Small intestine (tissue), 7 donors: ENCODE measurements at regions not wholly inside any gene's neighbourhood (a gene's known extent, or its start where the extent isn't known, plus 50 kb on each side); places are given as distances from the start of the nearest gene placed in this dataset.
"Not testable (repeated sequence)": the region's sequence is repeated elsewhere in the genome, so short reads cannot be mapped to it uniquely, and the experiment has no call there.

Experiments used
- DNase-seq, 2 donors: peaks; one replicate each; pipeline versions ENCODE4 v3.0.0 to v3.0.0-alpha.2; 2013
- FAIRE-seq: peaks from 2 replicates; lab custom pipeline; 2012; peaks lifted over from hg19 to GRCh38; lab: Jason Lieb, UNC
- H3K27ac ChIP-seq, 3 donors: one replicate each; pipeline ENCODE4 v1.5.1; 2013; ENCODE audit warnings: low read length in 2 of 3, mild to moderate bottlenecking in 2 of 3, control low read depth in 1 of 3, inconsistent platforms in 1 of 3, low read depth in 1 of 3, moderate library complexity in 1 of 3
- H3K27me3 ChIP-seq, 3 donors: one replicate each; pipeline ENCODE4 v1.6.1; 2013; ENCODE audit warnings: low read length in 3 of 3, inconsistent platforms in 1 of 3; ENCODE audit not compliant: control insufficient read depth in 3 of 3, insufficient read depth in 3 of 3
- H3K36me3 ChIP-seq, 3 donors: one replicate each; pipeline ENCODE4 v1.6.1; 2013; ENCODE audit warnings: low read length in 3 of 3, inconsistent platforms in 1 of 3, low read depth in 1 of 3, mild to moderate bottlenecking in 1 of 3, moderate library complexity in 1 of 3; ENCODE audit not compliant: control insufficient read depth in 3 of 3, insufficient read depth in 2 of 3
- H3K4me1 ChIP-seq, 3 donors: one replicate each; pipeline ENCODE4 v1.6.1; 2013; ENCODE audit warnings: low read length in 2 of 3, inconsistent platforms in 1 of 3, low read depth in 1 of 3, mild to moderate bottlenecking in 1 of 3, moderate library complexity in 1 of 3; ENCODE audit not compliant: control insufficient read depth in 3 of 3, insufficient read depth in 2 of 3
- H3K4me3 ChIP-seq, 3 donors: one replicate each; pipeline ENCODE4 v1.5.1; 2013; ENCODE audit warnings: low read length in 3 of 3, control low read depth in 1 of 3, inconsistent platforms in 1 of 3, low read depth in 1 of 3, mild to moderate bottlenecking in 1 of 3, moderate library complexity in 1 of 3
- H3K9me3 ChIP-seq, 2 donors: one replicate each; pipeline ENCODE4 v1.6.1; 2013; ENCODE audit warnings: low read depth in 1 of 2, low read length in 1 of 2; ENCODE audit not compliant: control insufficient read depth in 2 of 2, insufficient read depth in 1 of 2
- WGBS, 3 donors: extraction: QIAGEN DNeasy Blood & Tissue Kit; methylation state at CpG; one replicate each; pipeline ENCODE4 v1.1.7; 2013; 5-methylcytosine and 5-hydroxymethylcytosine counted together
- donor health status: healthy with polysubstance abuse.
- donor health status: control.
- donor health status: control.
- donor health status: Bipolar disorder and iron deficiency.
- donor health status: healthy.

- Histone ChIP-seq H3K4me3 (no peak overlapping the region), H3K27me3 (peaks cover 0 to 5% (median 0%) of the 10 kb centered on the region in 3 donors), H3K36me3 (no peaks in the 10 kb centered on the region), H3K4me1 (no peaks in the 10 kb centered on the region), H3K9me3 (peaks cover 3 to 15% of the 10 kb centered on the region in 2 donors), H3K27ac (no peak overlapping the region)
- 81 to 84% (median 81%) methylated on average over 3 of the region's 3 CpGs for WGBS, 3 donors
- DNase-seq: no peak
- no peak for FAIRE-seq
These were observed 121.3 kb upstream of the PAPPA2 start for GRCh38 chr1:176341656-176342055.

- FAIRE-seq (no peak), DNase-seq (no peak)
- no peak overlapping the region for H3K27ac ChIP-seq
- no peaks in the 10 kb centered on the region for H3K36me3 ChIP-seq
- H3K9me3 ChIP-seq: peaks cover 0 to under 1% of the 10 kb centered on the region in 2 donors
- no peak overlapping the region for H3K4me3 ChIP-seq
- H3K27me3 ChIP-seq: peaks cover 0 to 2% (median 0%) of the 10 kb centered on the region in 3 donors
- 73 to 77% (median 77%) methylated on average over 6 of the region's 6 CpGs for WGBS, 3 donors
- no peaks in the 10 kb centered on the region for H3K4me1 ChIP-seq
These were observed 124.1 kb upstream of the PAPPA2 start for GRCh38 chr1:176338877-176339276.

GRCh38 chr1:176330782-176331181 lies 123.7 kb upstream of the COP1 start:
- FAIRE-seq: no peak

GRCh38 chr1:176325664-176326063 lies 118.6 kb upstream of the COP1 start:
- no peak for DNase-seq
- 80 to 96% (median 86%) methylated on average over 1 of the region's 1 CpG for WGBS, 3 donors
- Histone ChIP-seq H3K4me3 (no peak overlapping the region), H3K36me3 (no peaks in the 10 kb centered on the region), H3K27ac (no peak overlapping the region), H3K27me3 (no peaks in the 10 kb centered on the region), H3K9me3 (no peaks in the 10 kb centered on the region), H3K4me1 (no peaks in the 10 kb centered on the region)
- no peak for FAIRE-seq

More at GRCh38 chr1:176330782-176331181, 123.7 kb upstream of the COP1 start:
- Histone ChIP-seq H3K27me3 (no peaks in the 10 kb centered on the region), H3K4me3 (no peak overlapping the region), H3K36me3 (no peaks in the 10 kb centered on the region), H3K27ac (no peak overlapping the region), H3K4me1 (no peaks in the 10 kb centered on the region), H3K9me3 (no peaks in the 10 kb centered on the region)
- DNase-seq: no peak
- WGBS, 3 donors: 32 to 54% (median 44%) methylated on average over 3 of the region's 3 CpGs

- Histone ChIP-seq H3K27me3 (no peaks in the 10 kb centered on the region), H3K9me3 (no peaks in the 10 kb centered on the region), H3K27ac (no peak overlapping the region), H3K4me1 (no peaks in the 10 kb centered on the region), H3K4me3 (no peak overlapping the region), H3K36me3 (no peaks in the 10 kb centered on the region)
- WGBS, 3 donors: 78 to 82% (median 80%) methylated on average over 3 of the region's 3 CpGs
- no peak for FAIRE-seq
- DNase-seq: no peak
These were observed 116.4 kb upstream of the COP1 start for GRCh38 chr1:176323472-176323871.

GRCh38 chr1:176315519-176316220 lies 108.6 kb upstream of the COP1 start:
- Histone ChIP-seq H3K27me3 (no peaks in the 10 kb centered on the region), H3K9me3 (peaks cover 0 to 2% of the 10 kb centered on the region in 2 donors), H3K4me3 (no peak overlapping the region), H3K27ac (no peak overlapping the region), H3K4me1 (no peaks in the 10 kb centered on the region), H3K36me3 (no peaks in the 10 kb centered on the region)
- DNase-seq (no peak), FAIRE-seq (no peak)
- WGBS, 3 donors: 14 to 34% (median 18%) methylated on average over 3 of the region's 3 CpGs

- H3K27me3 ChIP-seq, FAIRE-seq, DNase-seq, H3K9me3 ChIP-seq, H3K4me1 ChIP-seq, H3K36me3 ChIP-seq, H3K27ac ChIP-seq, H3K4me3 ChIP-seq: not testable (repeated sequence)
- 87 to 91% (median 91%) methylated on average over 6 of the region's 6 CpGs for WGBS, 3 donors
These were observed 89.5 kb upstream of the COP1 start for GRCh38 chr1:176296602-176297001.

GRCh38 chr1:176285996-176286395 lies 78.9 kb upstream of the COP1 start:
- H3K27ac ChIP-seq: no peak overlapping the region
- H3K36me3 ChIP-seq: no peaks in the 10 kb centered on the region
- peaks cover 0 to 5% of the 10 kb centered on the region in 2 donors for H3K9me3 ChIP-seq
- DNase-seq (no peak), FAIRE-seq (no peak)
- no peaks in the 10 kb centered on the region for H3K4me1 ChIP-seq
- H3K4me3 ChIP-seq: no peak overlapping the region
- 74 to 81% (median 78%) methylated on average over 3 of the region's 3 CpGs for WGBS, 3 donors
- peaks cover 0 to 2% (median 0%) of the 10 kb centered on the region in 3 donors for H3K27me3 ChIP-seq

GRCh38 chr1:176271572-176271971 lies 64.5 kb upstream of the COP1 start:
- H3K27me3 ChIP-seq: no peaks in the 10 kb centered on the region
- H3K4me3 ChIP-seq: no peak overlapping the region
- H3K4me1 ChIP-seq: no peaks in the 10 kb centered on the region
- no peak for DNase-seq
- H3K27ac ChIP-seq: no peak overlapping the region
- FAIRE-seq: no peak
- no peaks in the 10 kb centered on the region for H3K9me3 ChIP-seq
- H3K36me3 ChIP-seq: no peaks in the 10 kb centered on the region
- WGBS, 3 donors: 93 to 100% (median 96%) methylated on average over 1 of the region's 1 CpG
